ENCODE measurements at regions not wholly inside any gene's neighbourhood (a gene's known extent, or its start where the extent isn't known, plus 50 kb on each side); places are given as distances from the start of the nearest gene placed in this dataset.

- H3K36me3 ChIP-seq (ENCODE audit: low read depth, missing control alignments): no peaks in the 10 kb centered on the region
- no peaks in the 10 kb centered on the region for H3K27me3 ChIP-seq
- DNase-seq: no peak
- intact Hi-C loops (cut with DNase I; ENCODE audit: low total_unique reads): no loop called here
- H3K9me3 ChIP-seq: no peaks in the 10 kb centered on the region
- H3K4me3 ChIP-seq: no peak overlapping the region
- H3K4me1 ChIP-seq: peaks cover 17% of the 10 kb centered on the region
- TF ChIP-seq POLR2A (IDR thresholded peaks at IDR 0.05): no peak
- no peak for TF ChIP-seq CTCF (IDR thresholded peaks at IDR 0.05)
- WGBS, 2 donors: 69 to 83% methylated on average over 8 of the region's 8 CpGs
- no peak overlapping the region for H3K27ac ChIP-seq
Observed at GRCh38 chr7:25792586-25792985, 359.4 kb upstream of the NFE2L3 start.

GRCh38 chr7:25795824-25796235 is 356.2 kb upstream of the NFE2L3 start:
- Histone ChIP-seq H3K27me3 (no peaks in the 10 kb centered on the region), H3K9me3 (no peaks in the 10 kb centered on the region), H3K4me1 (peaks cover 5% of the 10 kb centered on the region), H3K27ac (peak overlapping the region in 1 of 2 donors; percentile 68), H3K4me3 (no peak overlapping the region), H3K36me3 (ENCODE audit: low read depth, missing control alignments) (no peaks in the 10 kb centered on the region)
- intact Hi-C loops (cut with DNase I; ENCODE audit: low total_unique reads): no loop called here
- DNase-seq: no peak
- WGBS, 2 donors: 76 to 85% methylated on average over 2 of the region's 2 CpGs
- TF ChIP-seq POLR2A (IDR thresholded peaks at IDR 0.05) (no peak), CTCF (IDR thresholded peaks at IDR 0.05) (no peak)

GRCh38 chr7:25798344-25798743 is 353.7 kb upstream of the NFE2L3 start:
- DNase-seq: no peak
- Histone ChIP-seq H3K36me3 (ENCODE audit: low read depth, missing control alignments) (no peaks in the 10 kb centered on the region), H3K27me3 (no peaks in the 10 kb centered on the region), H3K9me3 (no peaks in the 10 kb centered on the region), H3K4me1 (peaks cover 5% of the 10 kb centered on the region), H3K27ac (no peak overlapping the region), H3K4me3 (no peak overlapping the region)
- intact Hi-C loops (cut with DNase I; ENCODE audit: low total_unique reads): no loop called here
- 94 to 100% methylated on average over 1 of the region's 1 CpG for WGBS, 2 donors
- TF ChIP-seq POLR2A (IDR thresholded peaks at IDR 0.05): no peak
- TF ChIP-seq CTCF (IDR thresholded peaks at IDR 0.05): no peak

- no peak for DNase-seq
- intact Hi-C loops (cut with DNase I; ENCODE audit: low total_unique reads): no loop called here
- H3K27me3 ChIP-seq: no peaks in the 10 kb centered on the region
- 91 to 96% methylated on average over 3 of the region's 3 CpGs for WGBS, 2 donors
- TF ChIP-seq CTCF (IDR thresholded peaks at IDR 0.05) (no peak), POLR2A (IDR thresholded peaks at IDR 0.05) (no peak)
- H3K4me1 ChIP-seq: no peaks in the 10 kb centered on the region
- H3K9me3 ChIP-seq: no peaks in the 10 kb centered on the region
- H3K36me3 ChIP-seq (ENCODE audit: low read depth, missing control alignments): no peaks in the 10 kb centered on the region
- H3K4me3 ChIP-seq: no peak overlapping the region
- no peak overlapping the region for H3K27ac ChIP-seq
Observed at GRCh38 chr7:25801214-25801613, 350.8 kb upstream of the NFE2L3 start.

GRCh38 chr7:25802057-25802456 is 349.9 kb upstream of the NFE2L3 start:
- DNase-seq: no peak
- Histone ChIP-seq H3K9me3 (no peaks in the 10 kb centered on the region), H3K4me3 (no peak overlapping the region), H3K36me3 (ENCODE audit: low read depth, missing control alignments) (no peaks in the 10 kb centered on the region), H3K27ac (no peak overlapping the region), H3K27me3 (no peaks in the 10 kb centered on the region), H3K4me1 (no peaks in the 10 kb centered on the region)
- WGBS, 2 donors: 79 to 87% methylated on average over 3 of the region's 3 CpGs
- intact Hi-C loops (cut with DNase I; ENCODE audit: low total_unique reads): no loop called here
- TF ChIP-seq POLR2A (IDR thresholded peaks at IDR 0.05) (no peak), CTCF (IDR thresholded peaks at IDR 0.05) (no peak)

Measured in testis (tissue), 2 donors.